ENCODE measurements at regions not wholly inside any gene's neighbourhood (a gene's known extent, or its start where the extent isn't known, plus 50 kb on each side); places are given as distances from the start of the nearest gene placed in this dataset.

DNA sequence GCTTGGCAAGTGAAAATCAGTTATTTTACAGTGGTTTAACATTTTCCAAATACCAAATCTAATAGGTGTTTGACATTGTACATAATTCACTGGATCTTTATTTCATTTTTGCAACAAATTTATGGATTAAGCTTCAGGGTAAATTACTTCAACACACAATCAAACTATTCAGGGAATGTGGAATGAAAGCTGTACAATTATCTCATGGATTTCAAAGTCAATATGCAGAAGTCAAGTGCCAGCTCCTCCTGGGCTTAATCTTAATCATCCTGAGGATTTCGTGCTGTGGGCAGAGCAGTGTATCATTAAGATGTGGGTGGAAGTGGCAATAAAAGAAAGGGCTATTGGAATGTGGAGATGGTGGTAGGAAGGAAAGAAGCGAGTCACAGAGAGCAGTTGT is 548.8 kb downstream of the COL12A1 start:
- no peak overlapping the region for H3K27ac ChIP-seq
- H3K4me3 ChIP-seq: no peak overlapping the region
- DNase-seq: no peak
- no peaks in the 10 kb centered on the region for H3K36me3 ChIP-seq
- TF ChIP-seq, protein P1, sequence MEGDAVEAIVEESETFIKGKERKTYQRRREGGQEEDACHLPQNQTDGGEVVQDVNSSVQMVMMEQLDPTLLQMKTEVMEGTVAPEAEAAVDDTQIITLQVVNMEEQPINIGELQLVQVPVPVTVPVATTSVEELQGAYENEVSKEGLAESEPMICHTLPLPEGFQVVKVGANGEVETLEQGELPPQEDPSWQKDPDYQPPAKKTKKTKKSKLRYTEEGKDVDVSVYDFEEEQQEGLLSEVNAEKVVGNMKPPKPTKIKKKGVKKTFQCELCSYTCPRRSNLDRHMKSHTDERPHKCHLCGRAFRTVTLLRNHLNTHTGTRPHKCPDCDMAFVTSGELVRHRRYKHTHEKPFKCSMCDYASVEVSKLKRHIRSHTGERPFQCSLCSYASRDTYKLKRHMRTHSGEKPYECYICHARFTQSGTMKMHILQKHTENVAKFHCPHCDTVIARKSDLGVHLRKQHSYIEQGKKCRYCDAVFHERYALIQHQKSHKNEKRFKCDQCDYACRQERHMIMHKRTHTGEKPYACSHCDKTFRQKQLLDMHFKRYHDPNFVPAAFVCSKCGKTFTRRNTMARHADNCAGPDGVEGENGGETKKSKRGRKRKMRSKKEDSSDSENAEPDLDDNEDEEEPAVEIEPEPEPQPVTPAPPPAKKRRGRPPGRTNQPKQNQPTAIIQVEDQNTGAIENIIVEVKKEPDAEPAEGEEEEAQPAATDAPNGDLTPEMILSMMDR (IDR thresholded peaks at IDR 0.05): no peak
- TF ChIP-seq POLR2A (IDR thresholded peaks at IDR 0.05): no peak
- no peaks in the 10 kb centered on the region for H3K9me3 ChIP-seq
- H3K27me3 ChIP-seq: no peaks in the 10 kb centered on the region
- H3K4me1 ChIP-seq: no peaks in the 10 kb centered on the region
- WGBS, 2 donors: 28 to 55% methylated on average over 2 of the region's 2 CpGs
- intact Hi-C loops (cut with DNase I): no loop called here

DNA sequence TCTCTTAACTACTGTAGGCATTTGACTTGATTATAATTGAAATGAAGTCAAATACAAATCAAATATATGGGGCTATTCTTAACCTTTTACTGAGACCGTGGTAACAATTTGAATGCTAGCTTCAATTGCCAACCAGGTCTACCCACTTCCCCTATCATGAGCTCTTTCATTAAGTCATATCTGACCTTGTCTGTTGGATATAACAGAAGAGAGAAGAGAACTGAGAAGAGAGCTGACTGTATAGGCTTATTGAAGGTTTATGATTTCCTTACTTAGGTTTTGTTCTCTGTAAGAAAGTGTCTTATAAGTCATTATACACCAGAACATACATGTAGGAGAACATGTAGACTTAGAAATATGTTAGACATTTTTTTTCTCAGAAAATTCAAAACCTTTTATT is 549.4 kb downstream of the COL12A1 start:
- no peaks in the 10 kb centered on the region for H3K4me1 ChIP-seq
- intact Hi-C loops (cut with DNase I): no loop called here
- 80 to 94% methylated on average over 1 of the region's 1 CpG for WGBS, 2 donors
- no peak overlapping the region for H3K4me3 ChIP-seq
- H3K36me3 ChIP-seq: no peaks in the 10 kb centered on the region
- H3K9me3 ChIP-seq: no peaks in the 10 kb centered on the region
- no peak for DNase-seq
- no peaks in the 10 kb centered on the region for H3K27me3 ChIP-seq
- TF ChIP-seq, protein P1 (IDR thresholded peaks at IDR 0.05): no peak
- TF ChIP-seq POLR2A (IDR thresholded peaks at IDR 0.05): no peak
- no peak overlapping the region for H3K27ac ChIP-seq

DNA sequence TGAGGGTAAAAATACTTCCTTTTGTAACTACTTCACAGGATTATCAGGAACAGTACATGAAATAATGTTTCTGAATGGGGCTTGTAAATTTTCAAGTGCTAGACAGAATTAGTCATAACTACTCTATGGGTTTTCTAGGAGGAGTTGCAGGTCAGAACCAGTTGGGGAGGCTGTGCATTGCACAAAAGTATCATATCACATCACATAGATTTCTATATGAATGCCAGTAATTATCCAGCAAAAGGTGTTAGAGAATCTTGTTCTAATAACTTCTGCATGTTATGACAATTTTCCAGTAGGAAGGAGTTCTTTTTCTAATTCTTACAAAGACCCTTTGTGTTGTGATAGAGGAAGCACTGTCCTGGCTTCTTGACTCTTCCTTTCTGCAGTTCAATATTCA is 551.6 kb downstream of the COL12A1 start:
- intact Hi-C loops (cut with DNase I): no loop called here
- Histone ChIP-seq H3K4me3 (no peak overlapping the region), H3K4me1 (no peaks in the 10 kb centered on the region), H3K27me3 (no peaks in the 10 kb centered on the region), H3K36me3 (no peaks in the 10 kb centered on the region), H3K27ac (no peak overlapping the region), H3K9me3 (no peaks in the 10 kb centered on the region)
- DNase-seq: no peak
- TF ChIP-seq POLR2A (IDR thresholded peaks at IDR 0.05): no peak
- TF ChIP-seq, protein P1 (IDR thresholded peaks at IDR 0.05): no peak

DNA sequence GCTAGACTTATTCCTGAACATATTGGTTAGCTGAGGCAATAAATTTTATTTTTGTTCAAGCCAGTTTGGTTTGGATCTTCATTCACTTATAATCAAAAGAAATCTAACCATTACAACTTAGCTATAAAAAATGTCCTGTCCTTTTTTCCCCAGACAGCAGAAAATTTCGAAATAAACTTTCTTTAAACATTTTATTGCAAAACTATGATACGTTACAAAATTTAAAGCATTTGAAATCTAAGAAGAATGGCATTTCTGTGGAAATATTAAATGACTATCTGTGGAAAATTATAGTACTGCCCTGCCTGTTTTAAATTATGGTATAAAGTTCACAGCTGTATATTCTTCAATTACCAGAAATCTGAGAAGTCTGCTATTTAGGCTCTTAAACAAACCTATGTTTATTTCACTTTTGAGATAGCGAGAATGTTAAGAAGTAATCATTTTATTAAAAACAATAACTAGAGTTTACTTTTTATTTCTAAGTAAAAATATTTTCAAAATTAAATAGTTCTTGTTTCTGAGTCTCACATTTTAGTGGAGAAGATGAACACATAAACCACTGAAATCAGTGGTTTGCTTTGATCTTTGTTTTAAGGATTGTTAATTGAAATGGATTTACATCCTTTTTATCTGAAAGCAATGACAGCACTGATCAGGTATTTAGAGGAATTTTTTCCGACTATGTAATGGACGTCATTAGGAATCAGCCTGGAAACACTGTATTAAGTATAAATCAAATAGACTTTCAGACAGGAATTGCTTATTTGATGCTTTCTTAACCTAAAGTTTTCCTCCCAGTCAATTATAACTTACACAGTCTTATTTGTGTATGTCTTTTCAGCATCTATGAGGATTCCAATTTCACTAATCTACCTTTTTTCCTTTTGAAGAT is 553.7 kb downstream of the COL12A1 start:
- Histone ChIP-seq H3K9me3 (no peaks in the 10 kb centered on the region), H3K27ac (no peak overlapping the region), H3K27me3 (no peaks in the 10 kb centered on the region), H3K36me3 (no peaks in the 10 kb centered on the region), H3K4me3 (no peak overlapping the region), H3K4me1 (no peaks in the 10 kb centered on the region)
- DNase-seq: no peak
- 73 to 74% methylated on average over 5 of the region's 5 CpGs for WGBS, 2 donors
- TF ChIP-seq POLR2A (IDR thresholded peaks at IDR 0.05): no peak
- TF ChIP-seq, protein P1 (IDR thresholded peaks at IDR 0.05): no peak
- intact Hi-C loops (cut with DNase I): no loop called here

DNA sequence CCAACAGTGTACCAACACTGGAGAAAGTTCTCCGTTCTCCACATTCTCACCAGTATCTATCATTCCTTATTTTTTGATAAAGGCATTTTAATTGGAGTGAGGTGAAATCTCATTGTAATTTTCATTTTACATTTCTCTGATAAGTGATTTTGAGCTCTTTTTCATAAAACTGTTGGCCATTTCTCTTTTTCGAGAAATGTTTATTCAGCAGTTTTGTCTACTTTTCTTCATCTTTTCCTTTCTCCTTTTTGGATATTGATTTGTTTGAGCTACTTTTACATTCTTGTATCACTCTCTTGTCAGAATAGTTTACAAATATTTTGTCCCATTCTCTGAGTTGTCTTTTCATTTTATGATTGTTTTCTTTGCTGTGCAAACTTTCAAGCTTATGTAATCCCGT is 555.2 kb downstream of the COL12A1 start:
- intact Hi-C loops (cut with DNase I): no loop called here
- H3K27ac ChIP-seq: no peak overlapping the region
- no peak for TF ChIP-seq POLR2A (IDR thresholded peaks at IDR 0.05)
- TF ChIP-seq, protein P1 (IDR thresholded peaks at IDR 0.05): no peak
- H3K9me3 ChIP-seq: no peaks in the 10 kb centered on the region
- H3K36me3 ChIP-seq: no peaks in the 10 kb centered on the region
- WGBS, 2 donors: 89 to 95% methylated on average over 3 of the region's 3 CpGs
- H3K4me1 ChIP-seq: no peaks in the 10 kb centered on the region
- no peak overlapping the region for H3K4me3 ChIP-seq
- no peak for DNase-seq
- H3K27me3 ChIP-seq: no peaks in the 10 kb centered on the region
